Thoracic aorta (tissue), 2 donors: ENCODE measurements at regions not wholly inside any gene's neighbourhood (a gene's known extent, or its start where the extent isn't known, plus 50 kb on each side); places are given as distances from the start of the nearest gene placed in this dataset.

Experiments
- ATAC-seq: fragments of 150-250 bp; one replicate; pipeline ENCODE4 v1.8.0; 2017; ENCODE audit warnings: low read depth; ENCODE audit not compliant: insufficient number of reproducible peaks, low FRiP score
- DNase-seq: peaks from one replicate; pipeline ENCODE4 v3.0.0-alpha.2; 2020; ENCODE audit warnings: low spot score
- H3K27ac ChIP-seq, 2 donors: fragments of 200-600 bp; sonication (generic); 1 replicate in 1 of 2; 2 replicates in 1 of 2; pipeline ENCODE4 v1.5.1; 2016; ENCODE audit warnings: mild to moderate bottlenecking in 2 of 2, moderate library complexity in 2 of 2
- H3K27me3 ChIP-seq: fragments of 200-600 bp; sonication (generic); replicated peaks from 2 replicates; pipeline ENCODE4 v1.6.0; 2016; ENCODE audit warnings: mild to moderate bottlenecking; ENCODE audit not compliant: insufficient read depth
- H3K36me3 ChIP-seq: fragments of 200-600 bp; sonication (generic); one replicate; pipeline ENCODE4 v1.5.1; 2016
- H3K4me1 ChIP-seq, 2 donors: fragments of 200-600 bp; sonication (generic); 1 replicate in 1 of 2; 2 replicates in 1 of 2; pipeline versions ENCODE4 v1.5.1 to v1.6.0; 2016; ENCODE audit warnings: low read depth in 2 of 2, mild to moderate bottlenecking in 1 of 2; ENCODE audit not compliant: control insufficient read depth in 1 of 2
- H3K4me3 ChIP-seq: fragments of 200-600 bp; sonication (generic); 2 replicates; pipeline ENCODE4 v1.5.1; 2016; ENCODE audit warnings: mild to moderate bottlenecking
- H3K9me3 ChIP-seq: fragments of 200-600 bp; sonication (generic); 2 replicates; pipeline ENCODE4 v1.5.1; 2016
- TF ChIP-seq, protein P1 (sequence below): fragments of 200-600 bp; sonication (generic); IDR thresholded peaks from one replicate; pipeline ENCODE4 v1.5.1; 2019; ENCODE audit warnings: antibody characterized with exemption

DNA sequence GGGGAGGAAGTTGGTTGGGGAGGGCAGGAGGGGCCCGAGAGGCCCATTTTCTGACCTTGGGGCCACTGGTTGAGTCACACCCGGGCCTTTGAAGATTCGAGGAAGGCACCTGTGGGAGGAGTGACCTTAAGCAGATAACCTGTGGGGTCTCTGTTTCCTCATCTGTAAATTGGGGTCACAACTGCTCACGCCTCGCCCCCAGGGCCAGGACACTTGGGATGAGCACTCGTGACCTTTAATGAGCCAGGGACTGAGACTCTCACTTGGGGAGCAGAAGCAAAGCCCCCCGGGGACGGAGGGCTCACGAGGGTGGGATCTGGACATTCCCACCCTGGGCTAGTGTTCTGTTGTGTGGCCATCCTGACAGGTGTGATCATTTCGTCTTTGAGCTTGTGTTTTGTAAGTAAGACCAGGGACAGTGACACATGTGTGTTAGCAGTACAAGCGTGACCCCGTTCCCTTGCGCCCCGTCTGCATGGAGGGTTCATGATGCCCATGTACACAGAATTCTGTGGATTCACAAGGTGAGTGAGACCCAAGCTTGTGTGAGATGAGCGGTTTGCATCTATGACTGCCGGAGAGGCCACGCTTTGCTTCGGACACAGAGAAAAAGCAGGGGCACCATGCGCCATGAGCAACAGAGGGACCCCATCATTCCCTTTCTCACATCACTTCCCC lies 79.3 kb upstream of the PMEPA1 start:
- no peak overlapping the region for H3K4me3 ChIP-seq
- TF ChIP-seq, protein P1, sequence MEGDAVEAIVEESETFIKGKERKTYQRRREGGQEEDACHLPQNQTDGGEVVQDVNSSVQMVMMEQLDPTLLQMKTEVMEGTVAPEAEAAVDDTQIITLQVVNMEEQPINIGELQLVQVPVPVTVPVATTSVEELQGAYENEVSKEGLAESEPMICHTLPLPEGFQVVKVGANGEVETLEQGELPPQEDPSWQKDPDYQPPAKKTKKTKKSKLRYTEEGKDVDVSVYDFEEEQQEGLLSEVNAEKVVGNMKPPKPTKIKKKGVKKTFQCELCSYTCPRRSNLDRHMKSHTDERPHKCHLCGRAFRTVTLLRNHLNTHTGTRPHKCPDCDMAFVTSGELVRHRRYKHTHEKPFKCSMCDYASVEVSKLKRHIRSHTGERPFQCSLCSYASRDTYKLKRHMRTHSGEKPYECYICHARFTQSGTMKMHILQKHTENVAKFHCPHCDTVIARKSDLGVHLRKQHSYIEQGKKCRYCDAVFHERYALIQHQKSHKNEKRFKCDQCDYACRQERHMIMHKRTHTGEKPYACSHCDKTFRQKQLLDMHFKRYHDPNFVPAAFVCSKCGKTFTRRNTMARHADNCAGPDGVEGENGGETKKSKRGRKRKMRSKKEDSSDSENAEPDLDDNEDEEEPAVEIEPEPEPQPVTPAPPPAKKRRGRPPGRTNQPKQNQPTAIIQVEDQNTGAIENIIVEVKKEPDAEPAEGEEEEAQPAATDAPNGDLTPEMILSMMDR, result no peak
- no peaks in the 10 kb centered on the region for H3K36me3 ChIP-seq
- ATAC-seq (no peak), DNase-seq (no peak)
- no peak overlapping the region for H3K27ac ChIP-seq
- H3K9me3 ChIP-seq, result no peaks in the 10 kb centered on the region
- no peaks in the 10 kb centered on the region for H3K27me3 ChIP-seq
- H3K4me1 ChIP-seq, result no peaks in the 10 kb centered on the region

DNA sequence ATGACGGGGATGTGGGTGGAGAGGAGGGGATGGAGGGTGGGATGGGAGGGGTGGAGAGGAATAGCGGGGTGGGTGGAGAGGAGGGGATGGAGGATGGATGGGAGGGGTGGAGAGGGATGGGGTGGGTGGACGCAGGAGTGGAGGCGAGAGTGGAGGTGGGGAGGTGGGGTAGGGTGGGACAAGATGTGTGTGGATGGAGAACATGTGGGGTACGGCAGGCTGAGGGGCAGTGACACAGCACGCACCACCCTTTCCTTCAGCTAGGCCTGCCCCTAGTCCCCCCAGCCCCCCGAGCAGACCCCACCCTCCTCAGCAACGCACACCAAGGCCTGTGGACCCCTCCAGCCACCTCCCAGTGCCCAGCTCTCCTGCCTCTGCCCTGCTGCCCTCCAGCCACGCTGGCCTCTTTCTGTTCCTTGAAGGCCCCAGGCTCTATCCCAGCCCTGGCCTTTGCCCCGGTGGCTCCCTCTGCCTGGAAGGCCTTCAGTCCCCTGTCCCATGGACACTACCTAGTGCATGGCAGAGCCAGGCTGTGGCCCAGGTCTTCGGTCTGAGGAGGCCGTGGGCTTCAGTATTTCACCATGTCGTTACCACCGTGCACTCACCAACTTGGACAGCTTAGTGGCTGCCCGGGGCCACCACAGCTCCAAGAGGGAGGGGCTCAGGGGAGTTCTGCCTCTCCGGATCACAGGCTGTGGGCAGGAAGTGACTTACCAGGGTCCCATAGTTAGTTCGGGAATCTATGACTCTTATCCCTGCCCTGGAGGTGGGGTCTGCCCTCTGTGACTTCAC lies 78.4 kb upstream of the PMEPA1 start:
- Histone ChIP-seq H3K27me3 (no peaks in the 10 kb centered on the region), H3K9me3 (no peaks in the 10 kb centered on the region), H3K4me3 (no peak overlapping the region), H3K4me1 (no peaks in the 10 kb centered on the region), H3K36me3 (no peaks in the 10 kb centered on the region), H3K27ac (no peak overlapping the region)
- TF ChIP-seq, protein P1, result no peak
- ATAC-seq (no peak), DNase-seq (no peak)

DNA sequence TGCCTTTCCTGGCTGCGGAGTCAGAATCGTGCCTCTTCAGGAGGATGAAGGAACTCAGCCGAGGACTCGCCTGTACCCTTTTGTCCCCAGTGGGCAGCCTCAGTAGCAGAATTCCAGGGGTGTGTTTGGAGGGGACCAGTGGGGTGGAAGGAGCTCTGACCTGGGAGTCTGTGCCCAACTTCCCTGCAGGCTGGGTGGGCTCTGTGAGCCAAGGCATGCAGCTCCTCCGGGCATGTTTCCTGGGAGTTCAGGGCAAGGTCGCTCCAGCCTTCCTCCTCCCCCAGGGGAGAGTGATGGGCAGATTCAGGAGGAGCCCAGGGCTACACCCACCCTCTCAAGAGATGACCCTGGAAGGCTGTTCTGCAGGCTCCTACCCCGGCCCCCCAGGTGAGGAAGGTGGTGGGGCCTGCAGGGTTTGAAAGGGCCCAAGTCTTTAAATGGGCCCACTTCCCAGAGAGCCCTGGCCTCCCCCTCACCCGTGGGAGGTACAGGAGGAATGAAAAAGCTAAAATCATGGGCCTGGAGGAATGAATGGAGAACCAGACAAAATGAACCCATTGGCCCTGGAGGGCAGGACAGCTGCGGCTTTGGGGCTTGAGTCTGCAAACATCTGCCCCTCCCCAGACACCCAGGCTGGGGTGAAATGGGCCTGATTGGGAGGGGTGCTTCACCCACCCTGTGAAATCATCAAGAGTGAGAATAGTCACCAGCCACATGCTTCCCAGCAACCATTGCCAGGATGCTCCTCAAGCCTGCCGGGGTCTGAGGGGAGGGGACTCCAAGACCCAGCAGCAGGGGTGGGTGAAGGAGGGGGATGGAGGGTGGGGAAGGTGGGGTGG lies 77.6 kb upstream of the PMEPA1 start:
- Histone ChIP-seq H3K27ac (no peak overlapping the region), H3K4me1 (no peaks in the 10 kb centered on the region), H3K9me3 (no peaks in the 10 kb centered on the region), H3K36me3 (no peaks in the 10 kb centered on the region), H3K27me3 (no peaks in the 10 kb centered on the region), H3K4me3 (no peak overlapping the region)
- no peak for ATAC-seq
- TF ChIP-seq, protein P1, result no peak
- no peak for DNase-seq

DNA sequence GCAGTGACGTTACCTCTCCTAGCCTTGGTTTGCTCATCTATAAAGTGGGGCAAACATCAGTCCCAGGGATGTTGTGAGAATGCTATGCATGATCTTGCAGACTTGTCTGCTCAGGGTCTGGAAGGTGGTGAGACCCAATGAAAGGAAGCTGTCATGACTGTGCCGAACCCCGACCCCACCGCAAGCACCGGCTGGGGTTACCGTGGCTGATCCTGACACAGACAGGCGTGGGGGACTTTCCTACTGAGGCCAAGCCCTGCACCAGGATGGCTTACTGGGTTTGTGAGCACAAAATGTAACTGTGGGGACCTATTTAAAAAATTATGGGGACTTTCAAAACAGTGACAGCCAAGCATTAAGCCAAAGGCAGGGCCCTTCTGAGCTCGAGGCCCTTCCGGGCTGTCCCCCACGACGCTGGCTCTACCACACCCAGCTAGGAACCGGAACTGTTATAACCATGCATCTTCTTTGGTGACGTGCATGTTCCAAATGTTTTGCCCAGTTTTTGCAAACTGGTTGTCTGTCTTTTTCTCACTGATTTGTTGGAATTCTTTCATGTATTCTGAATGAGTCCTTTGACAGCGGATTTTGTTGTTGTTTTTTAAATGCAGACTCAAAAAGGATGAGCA lies 76.6 kb upstream of the PMEPA1 start:
- ATAC-seq, result no peak
- no peaks in the 10 kb centered on the region for H3K4me1 ChIP-seq
- no peaks in the 10 kb centered on the region for H3K36me3 ChIP-seq
- DNase-seq, result no peak
- H3K9me3 ChIP-seq, result no peaks in the 10 kb centered on the region
- TF ChIP-seq, protein P1, result no peak
- H3K4me3 ChIP-seq, result no peak overlapping the region
- H3K27me3 ChIP-seq, result no peaks in the 10 kb centered on the region
- H3K27ac ChIP-seq, result no peak overlapping the region
